ENCODE measurements at regions not wholly inside any gene's neighbourhood (a gene's known extent, or its start where the extent isn't known, plus 50 kb on each side); places are given as distances from the start of the nearest gene placed in this dataset.

- DNase-seq (ENCODE audit: low read depth): no peak
- no peak overlapping the region for H3K4me3 ChIP-seq (ENCODE audit: control insufficient read depth, low read depth, low read length)
- no peak for TF ChIP-seq CTCF (conservative IDR thresholded peaks at IDR 0.05; ENCODE audit: control insufficient read depth, insufficient read depth, low read depth, low read length)
Observed at GRCh38 chr10:27445070-27445469, 59.0 kb upstream of the RAB18 start.

GRCh38 chr10:27440478-27440877, 63.6 kb upstream of the RAB18 start:
- TF ChIP-seq CTCF (conservative IDR thresholded peaks at IDR 0.05; ENCODE audit: control insufficient read depth, insufficient read depth, low read depth, low read length): no peak
- DNase-seq (ENCODE audit: low read depth): no peak
- H3K4me3 ChIP-seq (ENCODE audit: control insufficient read depth, low read depth, low read length): no peak overlapping the region

- no peak for DNase-seq (ENCODE audit: low read depth)
- no peak overlapping the region for H3K4me3 ChIP-seq (ENCODE audit: control insufficient read depth, low read depth, low read length)
- TF ChIP-seq CTCF (conservative IDR thresholded peaks at IDR 0.05; ENCODE audit: control insufficient read depth, insufficient read depth, low read depth, low read length): no peak
Observed at GRCh38 chr10:27440021-27440420, 64.1 kb upstream of the RAB18 start.

GRCh38 chr10:27439101-27439500, 65.0 kb upstream of the RAB18 start:
- no peak overlapping the region for H3K4me3 ChIP-seq (ENCODE audit: control insufficient read depth, low read depth, low read length)
- peak; percentile 6 for DNase-seq (ENCODE audit: low read depth)
- no peak for TF ChIP-seq CTCF (conservative IDR thresholded peaks at IDR 0.05; ENCODE audit: control insufficient read depth, insufficient read depth, low read depth, low read length)

GRCh38 chr10:27437775-27438174, 66.3 kb upstream of the RAB18 start:
- no peak for DNase-seq (ENCODE audit: low read depth)
- TF ChIP-seq CTCF (conservative IDR thresholded peaks at IDR 0.05; ENCODE audit: control insufficient read depth, insufficient read depth, low read depth, low read length): no peak
- no peak overlapping the region for H3K4me3 ChIP-seq (ENCODE audit: control insufficient read depth, low read depth, low read length)

- TF ChIP-seq CTCF (conservative IDR thresholded peaks at IDR 0.05; ENCODE audit: control insufficient read depth, insufficient read depth, low read depth, low read length): no peak
- no peak overlapping the region for H3K4me3 ChIP-seq (ENCODE audit: control insufficient read depth, low read depth, low read length)
- no peak for DNase-seq (ENCODE audit: low read depth)
Observed at GRCh38 chr10:27436710-27437109, 67.4 kb upstream of the RAB18 start.

GRCh38 chr10:27433976-27434375, 70.1 kb upstream of the RAB18 start:
- no peak for TF ChIP-seq CTCF (conservative IDR thresholded peaks at IDR 0.05; ENCODE audit: control insufficient read depth, insufficient read depth, low read depth, low read length)
- DNase-seq (ENCODE audit: low read depth): no peak
- no peak overlapping the region for H3K4me3 ChIP-seq (ENCODE audit: control insufficient read depth, low read depth, low read length)

Data from fibroblast of mammary gland (primary cell).